Naive thymus-derived CD4-positive, alpha-beta T cell (primary cell): ENCODE measurements at regions not wholly inside any gene's neighbourhood (a gene's known extent, or its start where the extent isn't known, plus 50 kb on each side); places are given as distances from the start of the nearest gene placed in this dataset.
A peak's percentile ranks its signal among the peaks of the same experiment; 100 is the strongest.

Experiments
- ATAC-seq: fragments of 150-1000 bp; cut with Tn5 transposase; 2 replicates; pipeline ENCODE4 v1.10.0; 2021; ENCODE audit warnings: mild to moderate bottlenecking, moderate library complexity
- CTCF ChIA-PET: fragments of 350-600 bp; sonication (Branson Sonifier 250); formaldehyde crosslinking; loops from one replicate; lab custom pipeline; 2021; ENCODE audit warnings: antibody characterized with exemption; lab: Charles Lee
- POLR2A ChIA-PET: fragments of 350-600 bp; sonication (Branson Sonifier 250); formaldehyde crosslinking; loops from one replicate; lab custom pipeline; 2021; ENCODE audit warnings: antibody characterized with exemption, inconsistent platforms; lab: Charles Lee
- DNase-seq, 9 donors: peaks; one replicate each; pipeline versions ENCODE4 v3.0.0 to v3.0.0-alpha.2; 2020 to 2022; ENCODE audit warnings: mixed read lengths in 1 of 9
- H3K27ac ChIP-seq: one replicate; pipeline ENCODE4 v1.7.0; 2013; ENCODE audit warnings: mild to moderate bottlenecking, low read depth, low read length, moderate library complexity
- H3K27me3 ChIP-seq, 2 donors: one replicate each; pipeline ENCODE4 v1.7.0; 2013; ENCODE audit warnings: low read length in 2 of 2, mild to moderate bottlenecking in 2 of 2, moderate library complexity in 2 of 2; ENCODE audit not compliant: control insufficient read depth in 2 of 2, insufficient read depth in 2 of 2
- H3K36me3 ChIP-seq, 3 experiments: 1 replicate in 2 of 3; 2 replicates in 1 of 3; pipeline ENCODE4 v1.7.0; 2013; ENCODE audit warnings: low read length in 3 of 3, mild to moderate bottlenecking in 3 of 3, moderate library complexity in 1 of 3; ENCODE audit not compliant: insufficient read depth in 3 of 3, control insufficient read depth in 2 of 3
- H3K4me1 ChIP-seq, 2 donors: one replicate each; pipeline ENCODE4 v1.7.0; 2013; ENCODE audit warnings: low read length in 2 of 2, mild to moderate bottlenecking in 2 of 2, moderate library complexity in 1 of 2; ENCODE audit not compliant: control insufficient read depth in 2 of 2, insufficient read depth in 2 of 2
- H3K4me3 ChIP-seq: 2 replicates; pipeline ENCODE4 v1.7.0; 2013; ENCODE audit warnings: mild to moderate bottlenecking, low read length
- H3K9me3 ChIP-seq, 3 experiments: 1 replicate in 2 of 3; 2 replicates in 1 of 3; pipeline ENCODE4 v1.7.0; 2013; ENCODE audit warnings: low read length in 3 of 3; ENCODE audit not compliant: control insufficient read depth in 2 of 3
- H3K27ac Mint-ChIP-seq, 9 donors: one replicate each; pipeline ENCODE4 v1.8.0; 2020 to 2022; ENCODE audit warnings: mixed read lengths in 9 of 9, mild to moderate bottlenecking in 8 of 9, moderate library complexity in 5 of 9, inconsistent platforms in 2 of 9
- H3K27me3 Mint-ChIP-seq, 5 donors: one replicate each; pipeline ENCODE4 v1.8.0; 2021 to 2022; ENCODE audit warnings: mixed read lengths in 5 of 5, mild to moderate bottlenecking in 1 of 5
- H3K36me3 Mint-ChIP-seq, 5 donors: one replicate each; pipeline ENCODE4 v1.8.0; 2020 to 2022; ENCODE audit warnings: mixed read lengths in 5 of 5, mild to moderate bottlenecking in 3 of 5, inconsistent platforms in 1 of 5
- H3K4me1 Mint-ChIP-seq, 7 donors: one replicate each; pipeline ENCODE4 v1.8.0; 2020 to 2022; ENCODE audit warnings: mixed read lengths in 7 of 7, mild to moderate bottlenecking in 3 of 7, inconsistent platforms in 1 of 7
- H3K4me3 Mint-ChIP-seq, 10 donors: one replicate each; pipeline ENCODE4 v1.8.0; 2020 to 2022; ENCODE audit warnings: mild to moderate bottlenecking in 10 of 10, mixed read lengths in 10 of 10, moderate library complexity in 6 of 10, inconsistent platforms in 2 of 10
- H3K9me3 Mint-ChIP-seq, 11 donors: one replicate each; pipeline ENCODE4 v1.8.0; 2020 to 2022; ENCODE audit warnings: mixed read lengths in 11 of 11, mild to moderate bottlenecking in 4 of 11, inconsistent platforms in 1 of 11, moderate library complexity in 1 of 11
- intact Hi-C, 2 donors: fragments of 100-400 bp; cut with micrococcal nuclease; formaldehyde crosslinking; loops; one replicate each; pipeline ENCODE4 v1.15.1; 2023

GRCh38 chr7:106735637-106736036 is 74.7 kb upstream of the CCDC71L start:
- intact Hi-C loops: loop anchor here (1.0 kb wide), 5 partner anchors 75 to 559 kb away; no protein-coding TSS in a partner anchor
- ATAC-seq: no peak

GRCh38 chr7:106736123-106736507 is 75.2 kb upstream of the CCDC71L start:
- H3K36me3 ChIP-seq: no peaks in the 10 kb centered on the region
- Mint-ChIP-seq H3K4me3 (peak overlapping the region in 1 of 10 donors; percentile 44), H3K4me1 (peaks cover 16 to 24% (median 22%) of the 10 kb centered on the region in 7 donors), H3K27ac (no peak overlapping the region), H3K27me3 (no peaks in the 10 kb centered on the region), H3K9me3 (peaks cover 0 to 1% (median 0%) of the 10 kb centered on the region in 11 donors), H3K36me3 (peaks cover 0 to 1% (median 0%) of the 10 kb centered on the region in 5 donors)
- H3K27me3 ChIP-seq: no peaks in the 10 kb centered on the region
- intact Hi-C loops: loop anchor here (1.0 kb wide), 5 partner anchors 76 to 560 kb away; no protein-coding TSS in a partner anchor
- no peak overlapping the region for H3K27ac ChIP-seq
- ChIA-PET CTCF (interaction anchor here (0.8 to 3.2 kb wide), 9 partner anchors 16 to 560 kb away, joined by 3 to 29 read pairs (median 4); partner anchors contain the start of gene CCDC71L), POLR2A (no interaction called here)
- ATAC-seq: no peak
- no peak overlapping the region for H3K4me3 ChIP-seq
- peaks cover 0 to 6% of the 10 kb centered on the region in 2 donors for H3K4me1 ChIP-seq
- no peaks in the 10 kb centered on the region for H3K9me3 ChIP-seq
- DNase-seq: no peak

More at GRCh38 chr7:106735637-106736036, 74.7 kb upstream of the CCDC71L start:
- Histone ChIP-seq H3K4me3 (no peak overlapping the region), H3K27ac (no peak overlapping the region), H3K9me3 (no peaks in the 10 kb centered on the region), H3K27me3 (no peaks in the 10 kb centered on the region), H3K36me3 (no peaks in the 10 kb centered on the region), H3K4me1 (peaks cover 0 to 9% of the 10 kb centered on the region in 2 donors)
- H3K4me3 Mint-ChIP-seq: no peak overlapping the region
- peaks cover 18 to 29% (median 27%) of the 10 kb centered on the region in 7 donors for H3K4me1 Mint-ChIP-seq
- no peak overlapping the region for H3K27ac Mint-ChIP-seq
- ChIA-PET CTCF (interaction anchor here (0.6 to 3.2 kb wide), 9 partner anchors 9 to 559 kb away, joined by 3 to 29 read pairs (median 7); partner anchors contain the start of gene CCDC71L), POLR2A (interaction anchor here (0.7 kb wide), 2 partner anchors 15 to 1155 kb away, joined by 5 read pairs; partner anchors contain the start of gene DLD)
- H3K27me3 Mint-ChIP-seq: no peaks in the 10 kb centered on the region
- peaks cover 0 to 1% (median 0%) of the 10 kb centered on the region in 5 donors for H3K36me3 Mint-ChIP-seq
- peaks cover 0 to 1% (median 0%) of the 10 kb centered on the region in 11 donors for H3K9me3 Mint-ChIP-seq
- DNase-seq: no peak

DNA sequence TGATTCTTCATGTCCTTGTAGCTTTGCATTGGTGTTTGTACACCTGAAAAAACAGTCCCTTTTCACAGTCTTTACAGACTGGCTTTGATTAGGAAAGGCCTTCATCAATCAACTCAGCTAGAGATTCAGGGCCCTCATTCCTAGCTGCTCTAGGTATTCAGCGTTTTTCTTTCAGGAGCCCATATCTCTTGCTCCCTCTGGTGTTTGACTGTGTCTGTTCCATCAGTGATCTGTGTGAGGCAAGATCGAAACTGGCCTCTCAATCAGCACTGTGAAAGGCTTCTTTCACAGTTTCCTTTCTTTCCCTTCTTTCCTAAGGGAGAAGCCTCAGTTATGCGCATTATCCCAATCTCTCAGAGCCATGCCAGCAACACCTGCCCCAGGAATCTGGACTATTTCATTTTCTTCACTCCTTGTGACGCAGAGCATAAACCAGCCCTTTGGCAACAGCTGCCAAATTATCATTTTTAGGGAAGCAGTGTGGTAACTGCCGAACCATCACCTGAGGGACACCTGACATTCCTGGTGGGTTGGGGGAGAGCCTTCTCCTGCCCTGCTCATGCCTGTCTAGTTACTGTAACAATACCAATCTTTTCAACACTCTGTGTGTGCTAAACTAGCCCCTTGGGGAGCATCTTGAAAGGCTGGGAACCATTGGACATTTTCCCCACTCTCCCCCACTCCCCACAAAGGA is 75.7 kb upstream of the CCDC71L start:
- peak in 8 of 9 donors; percentile 21 to 65 (median 54) for DNase-seq
- peak overlapping the region in 5 of 10 donors; percentile 9 to 44 (median 22) for H3K4me3 Mint-ChIP-seq
- POLR2A ChIA-PET: no interaction called here

DNA sequence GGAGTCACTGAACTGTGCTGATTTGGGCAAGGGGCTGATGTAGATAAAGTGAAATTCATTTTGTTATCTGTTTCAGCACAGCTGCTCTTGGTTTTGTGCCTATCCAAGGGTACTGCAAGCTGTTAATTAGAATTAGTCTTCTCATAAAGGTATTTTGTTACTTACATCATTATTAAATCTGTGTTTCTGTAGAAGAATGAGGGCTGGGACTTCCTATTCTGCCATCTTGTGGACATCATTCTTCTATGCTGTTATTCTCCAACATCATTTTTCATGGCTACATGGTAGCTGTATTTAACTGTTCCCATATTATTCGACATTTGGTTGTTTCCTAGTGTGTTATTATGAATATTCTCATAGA is 76.2 kb upstream of the CCDC71L start:
- H3K27me3 Mint-ChIP-seq: no peaks in the 10 kb centered on the region
- intact Hi-C loops: no loop called here
- Histone ChIP-seq H3K4me1 (no peaks in the 10 kb centered on the region), H3K9me3 (no peaks in the 10 kb centered on the region), H3K36me3 (no peaks in the 10 kb centered on the region), H3K27ac (no peak overlapping the region), H3K27me3 (no peaks in the 10 kb centered on the region), H3K4me3 (no peak overlapping the region)
- ATAC-seq (no peak), DNase-seq (no peak)
- peaks cover 5 to 15% (median 13%) of the 10 kb centered on the region in 7 donors for H3K4me1 Mint-ChIP-seq
- no peak overlapping the region for H3K4me3 Mint-ChIP-seq
- H3K9me3 Mint-ChIP-seq: peaks cover 0 to 1% (median 0%) of the 10 kb centered on the region in 11 donors
- H3K27ac Mint-ChIP-seq: no peak overlapping the region
- H3K36me3 Mint-ChIP-seq: peaks cover 0 to 1% (median 0%) of the 10 kb centered on the region in 5 donors
- ChIA-PET CTCF (interaction anchor here (2.0 to 3.2 kb wide), 3 partner anchors 77 to 561 kb away, joined by 7 to 29 read pairs (median 21); partner anchors contain the start of gene CCDC71L), POLR2A (no interaction called here)

More for the DNA sequence above, 75.7 kb upstream of the CCDC71L start:
- H3K36me3 Mint-ChIP-seq: peaks cover 0 to 1% (median 0%) of the 10 kb centered on the region in 5 donors
- peaks cover 10 to 19% (median 18%) of the 10 kb centered on the region in 7 donors for H3K4me1 Mint-ChIP-seq
- peak; percentile 95 for ATAC-seq
- no peaks in the 10 kb centered on the region for H3K36me3 ChIP-seq
- H3K27me3 Mint-ChIP-seq: no peaks in the 10 kb centered on the region
- H3K4me3 ChIP-seq: no peak overlapping the region
- intact Hi-C loops: loop anchor here (1.0 kb wide), 5 partner anchors 76 to 560 kb away; no protein-coding TSS in a partner anchor
- no peaks in the 10 kb centered on the region for H3K27me3 ChIP-seq
- CTCF ChIA-PET: interaction anchor here (0.8 to 3.2 kb wide), 9 partner anchors 16 to 560 kb away, joined by 3 to 29 read pairs (median 4); partner anchors contain the start of gene CCDC71L
- peaks cover 0 to 1% (median 0%) of the 10 kb centered on the region in 11 donors for H3K9me3 Mint-ChIP-seq
- no peaks in the 10 kb centered on the region for H3K9me3 ChIP-seq
- no peak overlapping the region for H3K27ac ChIP-seq
- peak overlapping the region in 2 of 9 donors; percentile 32 to 80 for H3K27ac Mint-ChIP-seq
- H3K4me1 ChIP-seq: peaks cover 0 to under 1% of the 10 kb centered on the region in 2 donors

GRCh38 chr7:106740806-106741205 is 79.8 kb upstream of the CCDC71L start:
- H3K9me3 Mint-ChIP-seq: no peaks in the 10 kb centered on the region
- CTCF ChIA-PET: interaction anchor here (0.6 to 1.4 kb wide), 2 partner anchors 10 to 564 kb away, joined by 3 to 4 read pairs; no protein-coding TSS in a partner anchor
- POLR2A ChIA-PET: no interaction called here

DNA sequence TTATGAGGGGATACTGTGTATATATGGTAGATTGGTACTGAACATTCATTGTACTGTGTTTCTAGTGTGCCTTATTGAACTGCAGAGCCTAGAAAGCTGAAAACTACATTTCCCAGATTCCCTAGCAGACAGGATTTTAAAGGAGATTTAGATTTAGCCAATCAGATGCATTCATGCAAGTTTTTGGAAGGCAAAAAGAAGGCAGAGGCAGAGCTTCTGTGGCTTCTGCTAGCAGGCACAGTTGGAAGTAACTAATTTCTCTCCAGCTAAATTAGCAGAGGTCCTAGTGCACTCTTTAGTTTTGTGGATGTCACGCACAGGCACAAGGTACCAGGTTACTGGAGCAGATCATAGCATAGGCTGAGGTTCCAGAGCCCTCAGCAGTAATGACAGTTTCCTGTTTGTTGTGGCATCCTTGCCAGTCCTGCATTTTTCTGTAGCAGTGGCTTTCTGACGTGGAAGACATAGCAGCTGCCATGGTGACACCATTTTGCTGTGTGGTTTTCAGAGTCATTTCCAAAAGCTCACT is 83.7 kb upstream of the CCDC71L start:
- H3K27me3 Mint-ChIP-seq: peaks cover 3 to 7% (median 7%) of the 10 kb centered on the region in 5 donors
- CTCF ChIA-PET: interaction anchor here (0.6 kb wide), 1 partner anchor 9 kb away, joined by 10 read pairs; no protein-coding TSS in a partner anchor
- no peak overlapping the region for H3K4me3 ChIP-seq
- no peak overlapping the region for H3K27ac ChIP-seq
- H3K36me3 ChIP-seq: no peaks in the 10 kb centered on the region
- intact Hi-C loops: no loop called here
- H3K4me1 ChIP-seq: no peaks in the 10 kb centered on the region
- no peak overlapping the region for H3K4me3 Mint-ChIP-seq
- POLR2A ChIA-PET: no interaction called here
- H3K27me3 ChIP-seq: no peaks in the 10 kb centered on the region
- H3K27ac Mint-ChIP-seq: no peak overlapping the region
- ATAC-seq (no peak), DNase-seq (peak in 2 of 9 donors; percentile 5 to 9)
- peaks cover 0 to 8% (median 0%) of the 10 kb centered on the region in 7 donors for H3K4me1 Mint-ChIP-seq
- no peaks in the 10 kb centered on the region for H3K9me3 ChIP-seq
- H3K36me3 Mint-ChIP-seq: no peaks in the 10 kb centered on the region
- no peaks in the 10 kb centered on the region for H3K9me3 Mint-ChIP-seq

More at GRCh38 chr7:106740806-106741205, 79.8 kb upstream of the CCDC71L start:
- Histone ChIP-seq H3K27ac (no peak overlapping the region), H3K9me3 (no peaks in the 10 kb centered on the region), H3K36me3 (no peaks in the 10 kb centered on the region), H3K4me1 (no peaks in the 10 kb centered on the region), H3K4me3 (no peak overlapping the region), H3K27me3 (no peaks in the 10 kb centered on the region)
- Mint-ChIP-seq H3K27me3 (no peaks in the 10 kb centered on the region), H3K4me1 (peaks cover 0 to 19% (median 8%) of the 10 kb centered on the region in 7 donors), H3K4me3 (no peak overlapping the region), H3K36me3 (no peaks in the 10 kb centered on the region), H3K27ac (no peak overlapping the region)
- DNase-seq: no peak
- ATAC-seq: no peak
- intact Hi-C loops: no loop called here
